Lower leg skin (tissue), 4 donors: ENCODE measurements at regions not wholly inside any gene's neighbourhood (a gene's known extent, or its start where the extent isn't known, plus 50 kb on each side); places are given as distances from the start of the nearest gene placed in this dataset.
"Not testable (repeated sequence)": the region's sequence is repeated elsewhere in the genome, so short reads cannot be mapped to it uniquely, and the experiment has no call there.

ENCODE experiments used
- DNase-seq, 2 donors: peaks; one replicate each; pipeline ENCODE4 v3.0.0-alpha.2; 2019; ENCODE audit warnings: low spot score in 2 of 2
- H3K4me3 ChIP-seq: fragments of 200-600 bp; sonication (generic); 2 replicates; pipeline ENCODE4 v1.5.1; 2017; ENCODE audit warnings: mild to moderate bottlenecking, low read depth; ENCODE audit not compliant: poor library complexity, severe bottlenecking
- CTCF ChIP-seq, 3 donors: fragments of 450-650 bp; IDR thresholded peaks; one replicate each; pipeline ENCODE4 v1.5.1; 2016; ENCODE audit warnings: antibody characterized with exemption in 3 of 3, mild to moderate bottlenecking in 3 of 3, moderate library complexity in 2 of 3
- POLR2A ChIP-seq, 2 donors: fragments of 450-650 bp; IDR thresholded peaks; one replicate each; pipeline ENCODE4 v1.6.1; 2016 to 2017; ENCODE audit warnings: antibody characterized with exemption in 2 of 2, mild to moderate bottlenecking in 1 of 2, moderate library complexity in 1 of 2
- WGBS, 2 donors: methylation state at CpG; one replicate each; pipeline ENCODE4 v1.1.5; 2018; 5-methylcytosine and 5-hydroxymethylcytosine counted together
- intact Hi-C: fragments of 100-400 bp; cut with DNase I; formaldehyde crosslinking; loops from one replicate; pipeline ENCODE4 v1.15.0; 2023; ENCODE audit warnings: low total_unique reads

GRCh38 chrX:38961936-38962335, 160.7 kb downstream of the MID1IP1 start:
- DNase-seq: no peak
- TF ChIP-seq CTCF (IDR thresholded peaks at IDR 0.05) (no peak), POLR2A (IDR thresholded peaks at IDR 0.05) (no peak)
- H3K4me3 ChIP-seq: no peak overlapping the region
- 77 to 83% methylated on average over 4 of the region's 4 CpGs for WGBS, 2 donors
- intact Hi-C loops: no loop called here

- 87 to 91% methylated on average over 3 of the region's 3 CpGs for WGBS, 2 donors
- DNase-seq, H3K4me3 ChIP-seq, intact Hi-C loops: not testable (repeated sequence)
Observed at GRCh38 chrX:38963244-38963643, 162.0 kb downstream of the MID1IP1 start.

- no peak for TF ChIP-seq CTCF (IDR thresholded peaks at IDR 0.05)
- no peak for TF ChIP-seq POLR2A (IDR thresholded peaks at IDR 0.05)
- intact Hi-C loops: no loop called here
- WGBS, 2 donors: 62 to 65% methylated on average over 6 of the region's 6 CpGs
Observed at GRCh38 chrX:38965888-38966287, 164.6 kb downstream of the MID1IP1 start.

DNA sequence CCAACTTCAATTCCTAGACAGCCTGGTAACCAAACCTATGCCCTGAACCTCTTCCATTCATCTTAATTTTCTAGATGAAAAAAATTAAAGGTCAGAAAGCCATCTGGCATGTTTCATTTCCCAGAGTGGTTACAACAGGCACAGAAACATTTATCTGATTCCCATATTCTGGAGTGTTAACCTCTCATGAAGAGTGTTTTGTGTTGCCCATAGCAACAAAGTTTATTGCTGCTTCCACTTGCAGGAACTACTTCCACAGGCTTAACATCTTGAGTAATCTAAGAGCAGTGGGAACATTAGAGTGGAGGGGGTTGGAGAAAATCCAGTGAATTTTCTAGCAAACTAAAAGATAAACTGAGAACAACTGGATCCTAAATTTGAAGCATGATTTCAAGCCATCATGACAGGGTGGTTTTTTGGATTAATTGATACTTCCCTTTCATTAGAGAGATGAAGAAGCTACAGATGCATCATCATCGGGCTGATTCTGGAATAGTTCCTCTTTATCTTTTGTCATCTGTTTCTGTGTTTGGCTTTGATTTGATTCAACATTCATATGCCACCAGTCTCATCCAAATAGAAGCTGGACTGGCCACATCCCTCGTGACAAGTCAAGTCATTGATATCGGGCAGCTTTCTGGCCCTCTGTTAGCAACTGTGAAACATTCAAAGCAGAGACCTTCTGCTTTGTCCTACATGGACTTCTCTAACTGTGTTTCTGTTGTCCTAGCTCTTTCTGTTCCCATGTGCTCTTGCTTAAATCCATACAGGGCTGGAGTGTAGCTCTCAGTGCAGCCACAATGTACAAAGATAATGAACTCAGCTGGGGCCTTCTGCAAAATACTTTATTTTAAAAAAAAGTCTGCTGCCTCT, 167.3 kb downstream of the MID1IP1 start:
- intact Hi-C loops: no loop called here
- 8 to 35% methylated on average over 3 of the region's 3 CpGs for WGBS, 2 donors
- TF ChIP-seq CTCF (IDR thresholded peaks at IDR 0.05) (no peak), POLR2A (IDR thresholded peaks at IDR 0.05) (no peak)
- no peak overlapping the region for H3K4me3 ChIP-seq
- DNase-seq: no peak

More at GRCh38 chrX:38965888-38966287, 164.6 kb downstream of the MID1IP1 start:
- H3K4me3 ChIP-seq: no peak overlapping the region
- DNase-seq: no peak

DNA sequence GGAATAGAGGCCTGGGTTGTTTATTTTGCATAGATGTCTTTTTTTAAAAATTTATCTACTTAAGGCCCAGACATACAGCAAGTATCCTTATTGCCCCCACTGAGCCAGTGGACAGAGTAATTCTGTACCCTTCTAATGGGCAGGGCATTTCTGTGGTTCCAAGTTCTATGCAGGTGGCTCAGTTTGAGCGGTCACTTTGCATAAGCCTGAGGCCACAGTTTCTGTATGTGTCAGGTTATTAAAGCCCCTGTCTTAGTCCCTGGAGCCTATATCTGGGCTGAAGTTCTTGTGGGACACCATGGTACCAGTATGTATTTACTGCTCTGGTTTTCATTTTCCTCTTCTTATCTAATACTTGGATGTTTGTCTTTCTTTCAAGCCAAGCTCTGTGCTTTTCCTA, 168.8 kb downstream of the MID1IP1 start:
- TF ChIP-seq CTCF (IDR thresholded peaks at IDR 0.05): no peak
- no peak for TF ChIP-seq POLR2A (IDR thresholded peaks at IDR 0.05)
- no peak overlapping the region for H3K4me3 ChIP-seq
- intact Hi-C loops: no loop called here
- WGBS, 2 donors: 85 to 100% methylated on average over 1 of the region's 1 CpG
- DNase-seq: no peak

DNA sequence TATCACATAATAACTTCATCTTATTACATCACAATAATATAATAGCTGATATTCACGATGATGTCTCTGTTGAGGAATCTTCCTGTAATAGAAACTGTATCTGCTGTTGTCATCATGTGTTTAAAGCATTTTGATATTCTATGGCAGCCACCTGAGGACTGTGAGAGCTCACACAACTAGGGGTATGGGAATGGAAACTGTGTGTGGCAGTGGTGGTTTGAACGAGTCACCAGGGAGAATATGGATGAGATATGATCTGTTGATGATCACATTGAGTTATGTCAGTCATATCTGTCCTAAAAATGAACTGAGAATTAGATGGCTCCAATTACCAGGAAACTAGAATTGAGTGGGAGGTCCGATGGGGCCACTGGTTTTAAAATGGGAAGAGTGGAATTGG, 169.6 kb downstream of the MID1IP1 start:
- no peak overlapping the region for H3K4me3 ChIP-seq
- no peak for DNase-seq
- TF ChIP-seq POLR2A (IDR thresholded peaks at IDR 0.05): no peak
- no peak for TF ChIP-seq CTCF (IDR thresholded peaks at IDR 0.05)
- WGBS, 2 donors: 71 to 87% methylated on average over 3 of the region's 3 CpGs
- intact Hi-C loops: no loop called here
